ENCODE measurements at regions not wholly inside any gene's neighbourhood (a gene's known extent, or its start where the extent isn't known, plus 50 kb on each side); places are given as distances from the start of the nearest gene placed in this dataset.

DNA sequence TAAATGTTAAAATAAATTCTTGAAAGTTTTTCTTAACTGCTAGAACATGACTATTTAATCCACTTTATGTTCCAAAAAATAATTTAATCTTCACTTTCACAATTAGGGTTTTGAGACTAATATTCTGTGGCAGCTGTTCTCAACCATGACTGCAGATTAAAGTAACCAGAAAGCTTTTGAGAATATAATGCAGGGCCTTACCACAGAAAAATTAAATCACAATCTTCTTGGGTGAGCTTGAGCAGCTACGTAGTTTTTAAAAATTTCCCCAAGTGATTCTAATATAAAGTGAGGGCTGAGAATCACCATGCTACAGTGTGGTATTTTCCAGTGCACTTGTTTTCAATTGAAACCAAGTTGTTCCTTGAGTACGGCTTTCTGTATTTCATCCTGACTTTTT, 196.6 kb upstream of the PTCHD4 start:
- TF ChIP-seq, protein P1, sequence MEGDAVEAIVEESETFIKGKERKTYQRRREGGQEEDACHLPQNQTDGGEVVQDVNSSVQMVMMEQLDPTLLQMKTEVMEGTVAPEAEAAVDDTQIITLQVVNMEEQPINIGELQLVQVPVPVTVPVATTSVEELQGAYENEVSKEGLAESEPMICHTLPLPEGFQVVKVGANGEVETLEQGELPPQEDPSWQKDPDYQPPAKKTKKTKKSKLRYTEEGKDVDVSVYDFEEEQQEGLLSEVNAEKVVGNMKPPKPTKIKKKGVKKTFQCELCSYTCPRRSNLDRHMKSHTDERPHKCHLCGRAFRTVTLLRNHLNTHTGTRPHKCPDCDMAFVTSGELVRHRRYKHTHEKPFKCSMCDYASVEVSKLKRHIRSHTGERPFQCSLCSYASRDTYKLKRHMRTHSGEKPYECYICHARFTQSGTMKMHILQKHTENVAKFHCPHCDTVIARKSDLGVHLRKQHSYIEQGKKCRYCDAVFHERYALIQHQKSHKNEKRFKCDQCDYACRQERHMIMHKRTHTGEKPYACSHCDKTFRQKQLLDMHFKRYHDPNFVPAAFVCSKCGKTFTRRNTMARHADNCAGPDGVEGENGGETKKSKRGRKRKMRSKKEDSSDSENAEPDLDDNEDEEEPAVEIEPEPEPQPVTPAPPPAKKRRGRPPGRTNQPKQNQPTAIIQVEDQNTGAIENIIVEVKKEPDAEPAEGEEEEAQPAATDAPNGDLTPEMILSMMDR (IDR thresholded peaks at IDR 0.05; ENCODE audit: insufficient read depth, low read length), result no peak
- no peak for TF ChIP-seq REST (IDR thresholded peaks at IDR 0.05; ENCODE audit: insufficient replicate concordance, low read depth)
- no peak for TF ChIP-seq POLR2AphosphoS5 (IDR thresholded peaks at IDR 0.05; ENCODE audit: low read depth)
- no peak for TF ChIP-seq SPI1 (IDR thresholded peaks at IDR 0.05; ENCODE audit: borderline replicate concordance, low read depth)
- no peak for TF ChIP-seq GABPA (IDR thresholded peaks at IDR 0.05; ENCODE audit: low read depth)
